Gastroesophageal sphincter (tissue), 4 donors: ENCODE measurements at regions not wholly inside any gene's neighbourhood (a gene's known extent, or its start where the extent isn't known, plus 50 kb on each side); places are given as distances from the start of the nearest gene placed in this dataset.

Experiments
- ATAC-seq: fragments of 150-250 bp; one replicate; pipeline ENCODE4 v1.9.1; 2016; ENCODE audit warnings: mild to moderate bottlenecking, moderate library complexity
- H3K27ac ChIP-seq, 4 donors: fragments of 200-600 bp; sonication (generic) in 3 of 4; 1 replicate in 3 of 4; 2 replicates in 1 of 4; pipeline ENCODE4 v1.5.1; 2016 to 2019
- H3K27me3 ChIP-seq: fragments of 200-600 bp; sonication (generic); one replicate; pipeline ENCODE4 v1.5.1; 2019
- H3K36me3 ChIP-seq, 2 donors: fragments of 200-600 bp; sonication (generic); one replicate each; pipeline ENCODE4 v1.5.1; 2019; ENCODE audit warnings: control low read depth in 1 of 2
- H3K4me1 ChIP-seq, 3 donors: fragments of 200-600 bp; sonication (generic); 1 replicate in 2 of 3; 2 replicates in 1 of 3; pipeline ENCODE4 v1.5.1; 2016 to 2019; ENCODE audit warnings: control low read depth in 2 of 3
- H3K4me3 ChIP-seq, 2 donors: fragments of 200-600 bp; sonication (generic); one replicate each; pipeline ENCODE4 v1.5.1; 2019; ENCODE audit warnings: mild to moderate bottlenecking in 1 of 2, moderate library complexity in 1 of 2
- H3K9me3 ChIP-seq, 3 donors: fragments of 200-600 bp; sonication (generic); one replicate each; pipeline ENCODE4 v1.5.1; 2017 to 2019; ENCODE audit warnings: control low read depth in 2 of 3
- EP300 ChIP-seq: sonication (generic); formaldehyde crosslinking; IDR thresholded peaks from one replicate; pipeline ENCODE4 v1.6.1; 2017; ENCODE audit warnings: antibody characterized with exemption, mild to moderate bottlenecking
- POLR2A ChIP-seq, 2 donors: fragments of 450-650 bp; IDR thresholded peaks; one replicate each; pipeline ENCODE4 v1.6.1; 2017; ENCODE audit warnings: antibody characterized with exemption in 2 of 2, mild to moderate bottlenecking in 2 of 2, moderate library complexity in 1 of 2
- POLR2AphosphoS5 ChIP-seq: sonication (generic); formaldehyde crosslinking; IDR thresholded peaks from one replicate; pipeline ENCODE4 v1.6.1; 2017; ENCODE audit warnings: antibody characterized with exemption
- WGBS, 2 donors: methylation state at CpG; one replicate each; pipeline ENCODE4 v1.1.5; 2018; ENCODE audit warnings: low coverage in 1 of 2; 5-methylcytosine and 5-hydroxymethylcytosine counted together
- TF ChIP-seq, protein P1 (sequence below), 4 experiments: fragments of 200-600 bp in 2 of 4; fragments of 450-650 bp in 2 of 4; sonication (generic) in 1 of 4; IDR thresholded peaks; one replicate each; pipeline ENCODE4 v1.5.1; 2017 to 2019; ENCODE audit warnings: antibody characterized with exemption in 4 of 4, mild to moderate bottlenecking in 2 of 4, moderate library complexity in 2 of 4

DNA sequence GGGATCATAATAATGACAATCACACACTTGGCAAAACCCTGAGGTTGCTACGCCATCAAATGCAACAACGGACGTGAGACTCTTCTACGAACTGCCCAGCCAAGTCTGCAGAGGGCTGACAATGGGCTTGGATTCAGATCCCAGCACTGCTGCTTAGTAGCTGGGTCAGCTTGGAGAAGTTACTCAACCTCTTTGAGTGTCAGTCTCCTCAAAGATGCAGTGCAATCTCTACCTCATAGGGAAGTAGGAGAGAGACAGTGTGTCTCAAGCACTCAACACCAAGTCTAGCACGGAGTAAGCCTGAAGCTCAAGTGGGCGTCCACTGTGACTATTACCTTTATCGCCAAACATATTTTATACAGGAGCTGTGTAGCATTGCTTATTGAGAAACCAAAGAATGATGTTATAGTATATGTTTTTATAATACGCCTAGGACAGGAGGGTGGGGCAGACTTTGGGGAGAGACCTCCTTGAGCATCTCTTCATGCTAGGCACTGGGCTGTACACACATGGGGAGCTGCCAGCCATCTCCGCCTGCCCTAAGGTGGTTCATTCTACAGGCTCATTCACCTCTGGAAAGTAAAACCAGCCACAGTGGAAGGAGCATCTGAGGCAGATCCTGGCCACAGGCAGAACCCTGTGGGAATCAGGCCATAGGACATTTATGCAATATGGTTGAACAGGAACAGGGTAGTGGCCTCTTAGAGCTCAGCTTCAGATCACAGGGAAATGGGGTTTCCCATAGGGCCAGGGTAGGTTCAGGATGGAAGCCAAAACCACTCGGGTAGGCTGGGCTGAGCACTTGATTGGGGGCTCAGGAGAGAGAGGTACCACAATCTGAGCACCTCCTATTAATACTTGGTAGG lies 160.2 kb downstream of the MRPL14 start:
- Histone ChIP-seq H3K27ac (no peak overlapping the region), H3K36me3 (no peaks in the 10 kb centered on the region), H3K27me3 (no peaks in the 10 kb centered on the region), H3K4me3 (no peak overlapping the region), H3K4me1 (peaks cover 0 to 21% (median 2%) of the 10 kb centered on the region in 3 donors), H3K9me3 (no peaks in the 10 kb centered on the region)
- 78 to 90% methylated on average over 6 to 7 of the region's 10 CpGs for WGBS, 2 donors
- TF ChIP-seq POLR2AphosphoS5 (no peak), POLR2A (IDR thresholded peaks at IDR 0.05) (no peak), EP300 (no peak)
- TF ChIP-seq, protein P1, sequence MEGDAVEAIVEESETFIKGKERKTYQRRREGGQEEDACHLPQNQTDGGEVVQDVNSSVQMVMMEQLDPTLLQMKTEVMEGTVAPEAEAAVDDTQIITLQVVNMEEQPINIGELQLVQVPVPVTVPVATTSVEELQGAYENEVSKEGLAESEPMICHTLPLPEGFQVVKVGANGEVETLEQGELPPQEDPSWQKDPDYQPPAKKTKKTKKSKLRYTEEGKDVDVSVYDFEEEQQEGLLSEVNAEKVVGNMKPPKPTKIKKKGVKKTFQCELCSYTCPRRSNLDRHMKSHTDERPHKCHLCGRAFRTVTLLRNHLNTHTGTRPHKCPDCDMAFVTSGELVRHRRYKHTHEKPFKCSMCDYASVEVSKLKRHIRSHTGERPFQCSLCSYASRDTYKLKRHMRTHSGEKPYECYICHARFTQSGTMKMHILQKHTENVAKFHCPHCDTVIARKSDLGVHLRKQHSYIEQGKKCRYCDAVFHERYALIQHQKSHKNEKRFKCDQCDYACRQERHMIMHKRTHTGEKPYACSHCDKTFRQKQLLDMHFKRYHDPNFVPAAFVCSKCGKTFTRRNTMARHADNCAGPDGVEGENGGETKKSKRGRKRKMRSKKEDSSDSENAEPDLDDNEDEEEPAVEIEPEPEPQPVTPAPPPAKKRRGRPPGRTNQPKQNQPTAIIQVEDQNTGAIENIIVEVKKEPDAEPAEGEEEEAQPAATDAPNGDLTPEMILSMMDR (IDR thresholded peaks at IDR 0.05) = no peak
- no peak for ATAC-seq

DNA sequence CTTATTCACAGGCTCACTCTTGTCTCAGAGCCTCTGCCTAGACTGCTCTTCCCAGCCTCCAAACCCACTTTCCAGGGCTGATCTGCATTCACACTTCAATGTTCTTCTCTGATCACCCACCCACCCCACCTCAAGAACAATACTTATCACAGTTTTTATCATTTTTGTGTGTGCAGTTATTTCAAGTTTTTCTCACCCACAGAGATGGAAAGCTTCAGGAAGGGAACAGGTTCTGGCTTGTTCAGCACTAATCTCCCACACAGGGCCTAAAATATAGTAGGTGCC lies 160.9 kb downstream of the MRPL14 start:
- Histone ChIP-seq H3K4me1 (peaks cover 0 to 13% (median 0%) of the 10 kb centered on the region in 3 donors), H3K36me3 (no peaks in the 10 kb centered on the region), H3K4me3 (no peak overlapping the region), H3K27me3 (no peaks in the 10 kb centered on the region), H3K27ac (no peak overlapping the region), H3K9me3 (no peaks in the 10 kb centered on the region)
- TF ChIP-seq POLR2AphosphoS5 = no peak
- TF ChIP-seq POLR2A (IDR thresholded peaks at IDR 0.05) = no peak
- TF ChIP-seq, protein P1 (IDR thresholded peaks at IDR 0.05) = no peak
- TF ChIP-seq EP300 = no peak
- no peak for ATAC-seq

DNA sequence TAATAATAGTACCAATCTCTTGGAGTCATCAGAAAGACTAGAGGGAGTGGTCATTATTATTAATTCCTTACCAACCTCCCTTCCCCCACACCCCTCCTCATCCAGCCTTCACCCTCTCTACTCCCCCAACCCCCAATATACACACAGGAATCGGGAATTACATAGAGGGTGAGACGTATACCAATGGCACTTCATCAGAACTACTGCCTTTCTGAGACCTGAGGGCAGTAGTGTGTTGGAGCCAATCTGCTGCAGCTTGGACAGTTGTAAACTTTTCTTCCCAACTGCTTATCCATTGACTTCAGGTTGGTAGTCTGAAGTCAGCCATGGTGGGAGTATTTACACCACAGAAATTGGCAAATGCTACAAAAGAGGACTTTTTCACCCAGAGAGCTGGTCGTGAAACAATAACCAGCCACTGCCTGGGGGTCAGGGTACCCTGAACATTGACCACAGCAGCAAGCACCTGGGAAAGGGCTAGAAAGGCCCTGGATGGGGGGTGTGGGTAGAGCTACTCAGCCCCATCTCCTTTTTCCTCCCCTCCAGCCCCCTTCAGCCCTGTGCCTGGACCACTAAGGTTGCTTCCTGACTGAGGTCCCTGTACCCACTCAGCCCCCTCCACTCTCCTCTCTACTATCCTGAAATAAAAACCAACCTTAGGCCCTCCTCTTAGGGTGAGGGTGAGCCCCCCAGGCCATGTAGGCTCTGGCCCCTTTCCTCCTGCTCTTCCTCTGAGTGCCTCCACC lies 161.5 kb downstream of the MRPL14 start:
- H3K27ac ChIP-seq = no peak overlapping the region
- ATAC-seq = no peak
- H3K4me3 ChIP-seq = no peak overlapping the region
- WGBS, 2 donors = 100% methylated on average over 3 of the region's 3 CpGs; no CpG with 5 or more reads in 1 of the 2 donors
- H3K4me1 ChIP-seq = peaks cover 0 to 8% (median 0%) of the 10 kb centered on the region in 3 donors
- no peaks in the 10 kb centered on the region for H3K36me3 ChIP-seq
- TF ChIP-seq EP300 (no peak), POLR2AphosphoS5 (no peak), POLR2A (IDR thresholded peaks at IDR 0.05) (no peak)
- TF ChIP-seq, protein P1 (IDR thresholded peaks at IDR 0.05) = no peak
- no peaks in the 10 kb centered on the region for H3K9me3 ChIP-seq
- no peaks in the 10 kb centered on the region for H3K27me3 ChIP-seq

DNA sequence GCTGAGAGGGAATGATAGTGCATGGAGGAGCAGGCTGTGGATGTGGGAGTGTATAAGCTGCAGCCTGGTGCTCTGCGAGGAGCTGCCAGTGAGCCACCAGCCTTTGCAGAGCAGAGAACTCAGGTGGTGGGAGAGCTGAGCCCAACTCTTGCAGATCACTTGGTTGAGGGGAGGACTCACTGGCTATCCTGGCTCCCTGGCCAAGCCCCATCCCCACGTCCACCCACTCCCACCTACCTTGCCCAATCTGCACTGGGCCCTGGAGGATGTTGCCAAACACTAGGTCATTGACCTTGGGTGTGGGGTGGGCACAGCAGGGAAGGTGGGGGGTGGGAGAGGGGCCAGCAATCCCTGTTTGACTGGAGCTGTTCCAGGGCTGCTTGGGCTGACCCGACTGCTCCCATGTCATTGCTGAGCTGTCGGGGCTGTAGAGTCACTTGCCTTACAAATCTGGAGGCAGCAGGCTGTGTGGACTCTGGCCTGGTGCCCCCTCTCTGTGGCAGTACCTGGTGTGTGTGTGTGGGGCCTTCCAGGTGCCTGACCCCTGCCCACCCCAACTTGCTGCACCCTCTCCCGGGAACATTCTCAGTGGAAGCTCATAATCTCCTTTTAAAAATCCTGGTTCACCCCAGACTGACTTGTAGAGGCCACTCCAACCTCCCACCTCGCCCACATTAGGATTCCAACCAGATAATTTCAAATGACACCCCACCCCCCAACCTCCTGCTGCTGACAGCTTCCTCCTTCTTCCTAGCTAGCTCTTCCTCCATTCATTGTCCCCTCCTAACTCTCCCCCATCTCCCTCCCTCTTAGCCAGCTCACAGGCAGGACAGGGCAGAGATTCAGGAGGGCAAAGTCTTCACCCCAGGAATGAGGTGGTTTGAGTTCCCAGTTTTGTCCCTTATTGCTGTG lies 162.3 kb downstream of the MRPL14 start:
- Histone ChIP-seq H3K9me3 (no peaks in the 10 kb centered on the region), H3K27me3 (no peaks in the 10 kb centered on the region), H3K36me3 (no peaks in the 10 kb centered on the region), H3K4me1 (no peaks in the 10 kb centered on the region), H3K27ac (no peak overlapping the region), H3K4me3 (no peak overlapping the region)
- TF ChIP-seq POLR2A (IDR thresholded peaks at IDR 0.05) (no peak), EP300 (no peak), POLR2AphosphoS5 (no peak)
- TF ChIP-seq, protein P1 (IDR thresholded peaks at IDR 0.05) = no peak
- no peak for ATAC-seq
- WGBS, 2 donors = 63 to 71% methylated on average over 2 to 3 of the region's 6 CpGs
